ENCODE measurements at regions not wholly inside any gene's neighbourhood (a gene's known extent, or its start where the extent isn't known, plus 50 kb on each side); places are given as distances from the start of the nearest gene placed in this dataset.
"Not testable (repeated sequence)": the region's sequence is repeated elsewhere in the genome, so short reads cannot be mapped to it uniquely, and the experiment has no call there.

GRCh38 chr15:38614621-38615020 lies 50.0 kb upstream of the RASGRP1 start:
- no peak for DNase-seq

- DNase-seq, result no peak
Measured at GRCh38 chr15:38617831-38618230, 53.2 kb upstream of the RASGRP1 start.

GRCh38 chr15:38618242-38618955 lies 53.8 kb upstream of the RASGRP1 start:
- DNase-seq, result no peak

- no peak for DNase-seq
Measured at GRCh38 chr15:38620098-38620497, 55.5 kb upstream of the RASGRP1 start.

GRCh38 chr15:38620851-38621594 lies 56.4 kb upstream of the RASGRP1 start:
- no peak for DNase-seq

- DNase-seq, result no peak
Measured at GRCh38 chr15:38622304-38622703, 57.7 kb upstream of the RASGRP1 start.

- DNase-seq, result no peak
Measured at GRCh38 chr15:38622908-38623307, 58.3 kb upstream of the RASGRP1 start.

GRCh38 chr15:38623744-38624143 lies 59.1 kb upstream of the RASGRP1 start:
- DNase-seq, result no peak

- no peak for DNase-seq
Measured at GRCh38 chr15:38624244-38625205, 59.9 kb upstream of the RASGRP1 start.

GRCh38 chr15:38625886-38626285 lies 61.3 kb upstream of the RASGRP1 start:
- no peak for DNase-seq

- no peak for DNase-seq
Measured at GRCh38 chr15:38626443-38627050, 61.9 kb upstream of the RASGRP1 start.

GRCh38 chr15:38627689-38628277 lies 63.2 kb upstream of the RASGRP1 start:
- no peak for DNase-seq

GRCh38 chr15:38631119-38632075 lies 66.8 kb upstream of the RASGRP1 start:
- no peak for DNase-seq

- DNase-seq, result no peak
Measured at GRCh38 chr15:38635170-38635569, 70.6 kb upstream of the RASGRP1 start.

- no peak for DNase-seq
Measured at GRCh38 chr15:38636597-38636996, 72.0 kb upstream of the RASGRP1 start.

GRCh38 chr15:38638126-38638525 lies 73.5 kb upstream of the RASGRP1 start:
- DNase-seq, result no peak

GRCh38 chr15:38638811-38639210 lies 74.2 kb upstream of the RASGRP1 start:
- DNase-seq, result no peak

GRCh38 chr15:38642689-38643270 lies 78.2 kb upstream of the RASGRP1 start:
- no peak for DNase-seq

- DNase-seq, result not testable (repeated sequence)
Measured at GRCh38 chr15:38644353-38644752, 79.7 kb upstream of the RASGRP1 start.

- DNase-seq, result no peak
Measured at GRCh38 chr15:38646716-38647115, 82.1 kb upstream of the RASGRP1 start.

- no peak for DNase-seq
Measured at GRCh38 chr15:38647683-38648082, 83.1 kb upstream of the RASGRP1 start.
